DOHH2 (cell line): ENCODE measurements at regions not wholly inside any gene's neighbourhood (a gene's known extent, or its start where the extent isn't known, plus 50 kb on each side); places are given as distances from the start of the nearest gene placed in this dataset.

Source experiments
- H3F3A ChIP-seq: fragments of 200-600 bp; sonication (generic), shearing (Covaris generic); 2 replicates; pipeline ENCODE4 v1.6.0; 2016; ENCODE audit warnings: antibody characterized with exemption, mild to moderate bottlenecking; ENCODE audit not compliant: control insufficient read depth, insufficient read depth
- H3K27ac ChIP-seq: fragments of 200-600 bp; sonication (generic); 2 replicates; pipeline ENCODE4 v1.5.1; 2014; ENCODE audit warnings: low read depth, mild to moderate bottlenecking, low read length, moderate library complexity
- H3K27me3 ChIP-seq: fragments of 200-600 bp; sonication (generic); 2 replicates; pipeline ENCODE4 v1.6.1; 2014; ENCODE audit warnings: mild to moderate bottlenecking, low read length, mixed read lengths; ENCODE audit not compliant: control insufficient read depth
- H3K36me3 ChIP-seq: fragments of 200-600 bp; sonication (generic); 2 replicates; pipeline ENCODE4 v1.6.1; 2014; ENCODE audit warnings: mild to moderate bottlenecking, low read length, moderate library complexity, mixed read lengths; ENCODE audit not compliant: control insufficient read depth
- H3K4me1 ChIP-seq: fragments of 200-600 bp; sonication (generic); 2 replicates; pipeline ENCODE4 v1.6.1; 2014; ENCODE audit warnings: mild to moderate bottlenecking, low read length, mixed read lengths; ENCODE audit not compliant: control insufficient read depth
- H3K4me2 ChIP-seq: fragments of 200-600 bp; sonication (generic); 2 replicates; pipeline ENCODE4 v1.6.0; 2014; ENCODE audit warnings: mild to moderate bottlenecking, low read length, moderate library complexity
- H3K4me3 ChIP-seq: fragments of 200-600 bp; sonication (generic); 2 replicates; pipeline ENCODE4 v1.5.1; 2014; ENCODE audit warnings: mild to moderate bottlenecking, low read length, mixed read lengths
- H3K79me2 ChIP-seq: fragments of 200-600 bp; sonication (generic); 2 replicates; pipeline ENCODE4 v1.6.1; 2014; ENCODE audit warnings: mild to moderate bottlenecking, low read length, mixed read lengths; ENCODE audit not compliant: control insufficient read depth
- H3K9me2 ChIP-seq: fragments of 200-600 bp; sonication (generic); replicated peaks from 2 replicates; pipeline ENCODE4 v1.6.1; 2014; ENCODE audit warnings: mild to moderate bottlenecking, low read length, mixed read lengths; ENCODE audit not compliant: control insufficient read depth
- H3K9me3 ChIP-seq: fragments of 200-600 bp; sonication (generic); 2 replicates; pipeline ENCODE4 v1.6.1; 2014; ENCODE audit warnings: antibody characterized with exemption, low read length, mixed read lengths; ENCODE audit not compliant: control insufficient read depth, insufficient read depth
- H4K20me1 ChIP-seq: fragments of 200-600 bp; sonication (generic); 2 replicates; pipeline ENCODE4 v1.6.0; 2014; ENCODE audit warnings: low read depth, mild to moderate bottlenecking, antibody characterized with exemption, low read length, moderate library complexity; ENCODE audit not compliant: control insufficient read depth, insufficient read depth
- EZH2phosphoT487 ChIP-seq: fragments of 200-600 bp; sonication (generic); IDR thresholded peaks from 2 replicates; pipeline ENCODE4 v1.6.1; 2017; ENCODE audit warnings: borderline replicate concordance, mild to moderate bottlenecking, antibody characterized with exemption, low read length, moderate library complexity, mixed read lengths
- TF ChIP-seq, protein P1 (sequence below): fragments of 200-600 bp; sonication (generic); IDR thresholded peaks from one replicate; pipeline ENCODE4 v1.5.1; 2014; ENCODE audit warnings: antibody characterized with exemption, mild to moderate bottlenecking, low read depth, low read length; ENCODE audit not compliant: poor library complexity, severe bottlenecking

DNA sequence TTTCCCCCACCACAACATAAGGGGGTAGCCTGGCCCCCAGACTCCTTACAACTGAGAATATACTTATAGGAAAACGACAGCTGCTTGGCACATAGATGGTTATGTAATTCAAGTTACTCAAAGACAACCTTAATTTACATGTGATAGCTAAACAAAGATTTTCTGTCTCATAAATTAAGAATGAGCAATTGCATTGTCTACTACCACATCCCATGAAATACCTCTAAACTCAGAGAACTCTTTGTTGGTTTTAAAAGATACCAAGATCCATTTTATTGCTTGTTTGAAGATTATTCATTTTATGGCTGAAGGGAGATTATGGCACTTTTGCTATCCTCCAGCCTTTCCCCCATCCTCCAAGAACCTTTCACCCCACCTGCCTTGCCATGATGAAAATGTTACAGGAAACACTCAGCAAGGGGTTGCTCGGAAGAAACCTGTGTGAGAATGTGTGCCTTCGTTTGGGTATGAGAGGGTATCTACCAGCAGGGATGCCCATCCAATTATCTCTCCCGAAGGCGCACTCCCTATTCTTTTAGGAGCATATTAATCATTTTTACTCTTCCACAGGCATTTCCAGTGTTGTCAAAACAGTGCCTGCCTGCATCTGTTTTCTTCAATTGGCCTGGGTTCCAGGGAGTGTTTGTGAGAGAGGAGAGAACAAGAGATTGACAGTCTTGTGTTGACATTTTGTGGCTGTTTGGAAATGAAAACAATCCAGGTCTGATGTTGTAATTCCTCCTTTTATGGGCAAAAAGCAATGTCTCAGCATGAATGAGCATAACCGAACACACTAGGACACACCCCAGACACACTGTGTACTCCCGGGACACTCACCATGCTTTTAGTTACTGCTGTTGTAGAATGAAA lies 208.0 kb upstream of the ANKRD55 start:
- Histone ChIP-seq H3K4me1 (no peaks in the 10 kb centered on the region), H3K79me2 (no peaks in the 10 kb centered on the region), H4K20me1 (no peaks in the 10 kb centered on the region), H3K27me3 (no peaks in the 10 kb centered on the region), H3K4me2 (no peak overlapping the region), H3K4me3 (no peak overlapping the region), H3K27ac (no peak overlapping the region), H3K9me3 (no peaks in the 10 kb centered on the region), H3F3A (no peaks in the 10 kb centered on the region), H3K9me2 (no peaks in the 10 kb centered on the region), H3K36me3 (no peaks in the 10 kb centered on the region)
- no peak for TF ChIP-seq EZH2phosphoT487
- TF ChIP-seq, protein P1, sequence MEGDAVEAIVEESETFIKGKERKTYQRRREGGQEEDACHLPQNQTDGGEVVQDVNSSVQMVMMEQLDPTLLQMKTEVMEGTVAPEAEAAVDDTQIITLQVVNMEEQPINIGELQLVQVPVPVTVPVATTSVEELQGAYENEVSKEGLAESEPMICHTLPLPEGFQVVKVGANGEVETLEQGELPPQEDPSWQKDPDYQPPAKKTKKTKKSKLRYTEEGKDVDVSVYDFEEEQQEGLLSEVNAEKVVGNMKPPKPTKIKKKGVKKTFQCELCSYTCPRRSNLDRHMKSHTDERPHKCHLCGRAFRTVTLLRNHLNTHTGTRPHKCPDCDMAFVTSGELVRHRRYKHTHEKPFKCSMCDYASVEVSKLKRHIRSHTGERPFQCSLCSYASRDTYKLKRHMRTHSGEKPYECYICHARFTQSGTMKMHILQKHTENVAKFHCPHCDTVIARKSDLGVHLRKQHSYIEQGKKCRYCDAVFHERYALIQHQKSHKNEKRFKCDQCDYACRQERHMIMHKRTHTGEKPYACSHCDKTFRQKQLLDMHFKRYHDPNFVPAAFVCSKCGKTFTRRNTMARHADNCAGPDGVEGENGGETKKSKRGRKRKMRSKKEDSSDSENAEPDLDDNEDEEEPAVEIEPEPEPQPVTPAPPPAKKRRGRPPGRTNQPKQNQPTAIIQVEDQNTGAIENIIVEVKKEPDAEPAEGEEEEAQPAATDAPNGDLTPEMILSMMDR, result no peak

DNA sequence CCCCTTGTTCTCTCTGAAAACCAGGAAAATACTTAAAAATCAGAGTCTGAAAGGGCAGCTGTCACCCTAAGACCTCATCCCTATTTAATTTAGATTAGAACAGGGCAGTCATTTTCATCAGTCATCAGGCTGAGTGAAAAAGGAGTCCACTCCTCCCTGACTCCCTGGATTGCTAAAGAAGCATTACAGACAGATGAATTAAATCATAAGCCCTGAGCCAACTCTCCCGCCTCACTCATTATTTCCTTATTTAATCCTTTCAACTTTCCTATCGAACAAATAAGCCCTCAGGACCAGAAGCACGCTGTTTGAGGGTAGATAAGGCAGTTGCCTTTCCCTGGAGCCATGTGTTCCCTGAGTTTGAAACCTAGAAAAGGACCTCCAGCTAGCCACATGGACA lies 201.9 kb upstream of the ANKRD55 start:
- Histone ChIP-seq H3K27ac (no peak overlapping the region), H3K9me3 (no peaks in the 10 kb centered on the region), H3K9me2 (no peaks in the 10 kb centered on the region), H3K36me3 (no peaks in the 10 kb centered on the region), H4K20me1 (no peaks in the 10 kb centered on the region), H3F3A (no peaks in the 10 kb centered on the region), H3K79me2 (no peaks in the 10 kb centered on the region), H3K4me3 (no peak overlapping the region), H3K27me3 (no peaks in the 10 kb centered on the region), H3K4me1 (no peaks in the 10 kb centered on the region), H3K4me2 (no peak overlapping the region)
- TF ChIP-seq, protein P1, result no peak
- TF ChIP-seq EZH2phosphoT487, result no peak

DNA sequence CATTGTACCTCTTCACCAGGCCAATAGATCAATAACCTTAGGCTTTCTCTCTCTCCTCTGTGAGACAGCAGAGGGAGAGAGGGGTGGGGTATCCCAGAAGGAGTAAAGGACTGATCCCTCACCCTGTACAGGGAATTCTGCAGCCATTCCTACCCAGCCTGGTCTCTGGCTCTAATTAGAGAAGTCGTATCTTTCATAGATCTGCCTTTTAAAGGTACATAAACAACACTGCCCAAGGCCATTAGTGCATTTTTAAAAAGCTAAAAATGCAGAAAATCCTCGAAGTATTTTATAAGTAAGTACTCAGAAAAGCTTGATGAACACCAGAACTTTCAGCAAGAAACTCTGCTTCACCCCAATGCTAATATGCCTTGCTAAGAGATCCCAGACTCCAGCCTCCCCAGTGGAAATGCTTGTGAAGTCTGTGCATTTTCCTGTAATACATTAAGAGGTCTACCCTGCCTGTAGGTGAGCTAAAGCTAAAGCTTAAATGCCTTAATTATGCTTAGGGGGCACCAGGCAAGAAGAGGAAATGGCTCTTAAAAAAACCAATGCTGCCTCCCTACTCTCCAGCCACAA lies 200.0 kb upstream of the ANKRD55 start:
- H3K9me3 ChIP-seq, result no peaks in the 10 kb centered on the region
- no peak overlapping the region for H3K4me2 ChIP-seq
- H3F3A ChIP-seq, result no peaks in the 10 kb centered on the region
- H3K79me2 ChIP-seq, result no peaks in the 10 kb centered on the region
- H3K9me2 ChIP-seq, result no peaks in the 10 kb centered on the region
- H3K4me3 ChIP-seq, result no peak overlapping the region
- no peak overlapping the region for H3K27ac ChIP-seq
- H3K36me3 ChIP-seq, result no peaks in the 10 kb centered on the region
- TF ChIP-seq EZH2phosphoT487, result no peak
- TF ChIP-seq, protein P1, result no peak
- H3K4me1 ChIP-seq, result no peaks in the 10 kb centered on the region
- H4K20me1 ChIP-seq, result no peaks in the 10 kb centered on the region
- no peaks in the 10 kb centered on the region for H3K27me3 ChIP-seq
